ENCODE measurements at regions not wholly inside any gene's neighbourhood (a gene's known extent, or its start where the extent isn't known, plus 50 kb on each side); places are given as distances from the start of the nearest gene placed in this dataset.
A peak's percentile ranks its signal among the peaks of the same experiment; 100 is the strongest.
"Not testable (repeated sequence)": the region's sequence is repeated elsewhere in the genome, so short reads cannot be mapped to it uniquely, and the experiment has no call there.

DNA sequence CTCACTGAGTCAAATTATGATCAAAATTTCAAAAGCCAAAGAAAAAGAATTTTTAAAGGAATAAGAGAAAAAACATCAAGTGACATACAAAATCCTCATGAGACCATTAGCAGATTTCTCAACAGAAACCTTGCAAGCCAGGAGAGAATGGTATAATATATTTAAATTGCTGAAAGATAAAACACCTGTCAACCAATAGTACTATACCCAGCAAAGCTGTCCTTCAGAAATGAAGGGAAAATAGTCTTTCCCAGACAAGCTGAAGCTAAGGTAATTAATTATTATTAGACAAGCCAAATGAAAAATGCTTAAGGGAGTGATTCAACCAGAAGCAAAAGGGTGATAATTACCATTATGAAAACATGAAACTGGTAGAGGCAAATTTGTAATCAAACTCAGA, 104.2 kb upstream of the TET2 start:
- DNase-seq (ENCODE audit: low read depth in 2 of 2) = no peak

- DNase-seq (ENCODE audit: low read depth in 2 of 2) = no peak
Measured at GRCh38 chr4:105050896-105051295, 95.8 kb upstream of the TET2 start.

GRCh38 chr4:105057370-105058105, 89.1 kb upstream of the TET2 start:
- DNase-seq (ENCODE audit: low read depth in 2 of 2) = no peak

- no peak for DNase-seq (ENCODE audit: low read depth in 2 of 2)
Measured at GRCh38 chr4:105058177-105058812, 88.4 kb upstream of the TET2 start.

DNA sequence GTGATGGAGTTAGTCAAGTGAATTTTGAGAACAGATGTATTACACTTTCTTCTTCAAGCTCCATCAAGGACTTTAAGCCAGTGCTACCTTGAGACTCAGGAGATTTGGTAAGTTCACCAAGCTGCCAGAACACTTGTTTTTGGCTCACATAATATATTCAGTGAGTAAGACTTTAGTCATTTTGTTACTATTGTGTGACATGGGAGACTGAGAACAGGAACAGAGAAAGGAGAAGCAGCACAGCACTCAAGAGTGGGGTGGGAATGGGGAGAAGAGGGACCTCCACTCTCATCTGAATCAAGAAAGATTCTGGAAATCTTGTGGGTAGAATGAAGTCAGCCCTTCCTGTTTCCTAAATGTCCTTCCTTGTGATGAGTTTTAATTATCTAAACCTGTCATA, 87.3 kb upstream of the TET2 start:
- no peak for DNase-seq (ENCODE audit: low read depth in 2 of 2)

GRCh38 chr4:105060628-105061027, 86.0 kb upstream of the TET2 start:
- no peak for DNase-seq (ENCODE audit: low read depth in 2 of 2)

GRCh38 chr4:105061136-105061696, 85.5 kb upstream of the TET2 start:
- DNase-seq (ENCODE audit: low read depth in 2 of 2) = peak in 1 of 2 donors; percentile 6

DNA sequence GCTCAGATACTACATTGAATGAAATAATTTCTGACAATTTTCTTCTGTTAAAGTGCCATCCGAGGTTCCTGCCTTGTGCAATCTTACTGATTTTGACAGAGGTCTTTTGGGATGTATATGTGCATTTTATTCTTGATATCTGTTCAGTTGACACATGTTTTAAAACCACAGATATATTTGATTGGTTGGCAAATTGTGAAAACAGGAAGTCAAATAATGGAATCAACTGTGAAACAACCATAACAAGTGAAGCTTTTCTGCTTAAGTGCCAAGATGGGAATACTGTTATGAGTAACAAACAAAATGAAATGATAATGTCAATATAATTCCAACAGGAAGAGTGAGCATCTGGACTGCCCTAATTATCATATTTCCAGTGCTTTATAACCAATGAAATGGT, 84.9 kb upstream of the TET2 start:
- DNase-seq (ENCODE audit: low read depth in 2 of 2) = no peak

DNA sequence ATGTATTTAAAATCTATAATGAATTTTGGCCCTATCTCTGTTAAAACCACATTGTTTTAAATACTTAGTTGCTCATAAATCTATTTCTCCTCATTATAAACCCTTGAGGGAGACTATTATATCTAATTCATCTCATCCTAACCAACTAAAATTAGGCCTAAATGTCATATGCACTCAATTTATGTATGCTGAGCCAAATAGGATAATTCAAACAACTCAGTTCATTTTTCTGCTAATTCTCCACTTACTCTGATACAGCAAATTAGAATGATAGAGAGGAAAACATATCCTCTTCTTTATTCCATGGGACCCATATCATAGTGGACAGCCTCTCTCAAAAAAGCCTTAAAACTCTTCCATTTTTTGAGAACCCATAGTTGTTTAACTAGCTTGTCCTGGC, 80.3 kb upstream of the TET2 start:
- no peak for DNase-seq (ENCODE audit: low read depth in 2 of 2)

DNA sequence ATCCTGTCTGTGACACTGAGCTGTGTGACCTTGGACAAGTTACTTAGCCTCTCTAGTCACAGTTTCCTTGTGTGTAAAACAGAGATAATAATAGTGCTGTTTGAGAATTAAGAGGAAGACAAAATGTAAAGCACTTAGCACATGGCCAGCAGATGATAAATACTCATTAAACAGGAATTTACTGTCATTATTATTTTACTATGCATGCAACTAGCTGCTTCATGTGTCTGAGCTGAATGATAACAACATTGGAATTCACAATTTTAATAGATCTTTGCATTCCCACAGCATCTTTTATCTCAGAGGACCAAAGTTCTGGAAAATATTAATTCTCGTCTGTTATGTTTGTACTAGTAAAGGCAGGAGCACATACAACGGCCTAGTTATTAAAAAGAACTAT, 79.2 kb upstream of the TET2 start:
- no peak for DNase-seq (ENCODE audit: low read depth in 2 of 2)

DNA sequence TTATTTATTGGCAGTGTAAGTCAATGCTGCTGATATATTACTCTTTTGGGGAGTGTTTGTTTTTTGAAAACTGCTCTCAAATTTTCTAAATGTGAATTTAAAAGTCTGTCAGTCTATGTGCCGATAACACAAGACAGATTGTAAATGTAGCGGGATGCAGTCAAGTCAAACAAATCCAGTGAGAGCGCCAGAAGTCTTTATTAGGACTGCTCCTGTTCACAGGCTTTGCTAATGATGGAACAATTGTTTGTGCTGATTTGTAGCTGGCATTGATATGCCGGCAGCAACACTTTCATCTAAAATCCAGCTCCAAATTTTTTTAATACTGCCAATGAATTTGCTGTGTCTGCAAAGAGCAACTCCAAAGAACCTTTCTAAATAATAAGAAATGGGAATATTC, 78.7 kb upstream of the TET2 start:
- no peak for DNase-seq (ENCODE audit: low read depth in 2 of 2)

- no peak for DNase-seq (ENCODE audit: low read depth in 2 of 2)
Measured at GRCh38 chr4:105068516-105068915, 78.2 kb upstream of the TET2 start.

- DNase-seq (ENCODE audit: low read depth in 2 of 2) = not testable (repeated sequence)
Measured at GRCh38 chr4:105072095-105072494, 74.6 kb upstream of the TET2 start.

GRCh38 chr4:105074097-105074496, 72.6 kb upstream of the TET2 start:
- no peak for DNase-seq (ENCODE audit: low read depth in 2 of 2)

DNA sequence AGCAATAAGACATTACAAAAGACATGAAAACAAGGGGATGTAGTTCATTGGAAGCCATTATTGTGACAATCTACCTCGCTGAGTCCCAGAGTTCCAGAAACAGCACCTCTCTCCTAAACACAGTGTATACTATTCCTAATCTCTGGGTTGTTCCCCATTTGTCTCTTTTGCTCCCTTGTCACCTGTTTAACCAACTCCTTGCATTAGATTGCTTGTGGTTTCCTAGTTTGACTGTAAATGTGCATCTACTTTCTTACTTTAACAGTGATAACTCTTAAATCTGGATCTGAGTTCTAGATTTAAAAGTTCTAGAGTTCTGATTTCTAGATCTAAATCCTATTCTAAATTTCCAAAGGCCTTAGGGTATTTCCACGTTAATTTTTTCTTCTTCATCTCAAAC, 71.6 kb upstream of the TET2 start:
- no peak for DNase-seq (ENCODE audit: low read depth in 2 of 2)

DNA sequence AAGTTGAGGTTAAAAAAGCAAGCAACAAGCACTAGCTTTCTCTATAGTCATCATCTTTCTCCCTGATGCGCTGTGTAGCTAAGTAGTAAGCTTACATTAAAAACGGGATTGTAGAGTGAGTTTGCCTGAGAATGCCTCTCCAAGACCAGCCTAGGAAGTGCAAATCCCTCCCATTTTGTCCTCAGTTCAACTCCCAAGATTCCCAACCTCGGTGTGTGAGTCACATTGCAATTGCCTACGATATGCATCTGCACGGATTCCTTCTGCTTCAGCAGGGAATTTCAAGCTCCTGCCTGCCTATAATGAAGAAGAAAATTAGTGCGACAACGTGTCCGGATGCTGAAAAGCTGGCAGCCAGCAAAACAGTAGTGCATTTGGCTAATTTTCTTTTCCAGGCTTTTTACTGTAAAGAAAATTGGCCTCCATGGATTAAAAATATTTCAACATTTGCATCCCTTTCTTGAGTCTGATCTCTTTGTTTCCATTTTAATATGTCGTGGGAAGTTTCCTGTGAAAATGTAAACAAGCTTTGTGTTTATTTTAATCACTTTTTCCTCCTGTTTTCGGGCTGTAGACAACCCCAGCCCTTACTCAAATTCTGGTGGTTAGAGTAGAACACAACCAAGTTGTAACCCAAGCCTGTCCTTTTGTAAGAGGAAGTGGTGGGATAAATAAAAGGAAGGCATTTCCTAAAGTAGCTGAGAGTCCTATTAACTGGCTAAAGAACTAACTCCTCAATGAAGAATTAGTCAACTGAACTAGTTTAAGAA, 58.4 kb upstream of the TET2 start:
- no peak for DNase-seq (ENCODE audit: low read depth in 2 of 2)

GRCh38 chr4:105092356-105092755, 54.3 kb upstream of the TET2 start:
- DNase-seq (ENCODE audit: low read depth in 2 of 2) = no peak

- no peak for DNase-seq (ENCODE audit: low read depth in 2 of 2)
Measured at GRCh38 chr4:105092768-105093167, 53.9 kb upstream of the TET2 start.

DNA sequence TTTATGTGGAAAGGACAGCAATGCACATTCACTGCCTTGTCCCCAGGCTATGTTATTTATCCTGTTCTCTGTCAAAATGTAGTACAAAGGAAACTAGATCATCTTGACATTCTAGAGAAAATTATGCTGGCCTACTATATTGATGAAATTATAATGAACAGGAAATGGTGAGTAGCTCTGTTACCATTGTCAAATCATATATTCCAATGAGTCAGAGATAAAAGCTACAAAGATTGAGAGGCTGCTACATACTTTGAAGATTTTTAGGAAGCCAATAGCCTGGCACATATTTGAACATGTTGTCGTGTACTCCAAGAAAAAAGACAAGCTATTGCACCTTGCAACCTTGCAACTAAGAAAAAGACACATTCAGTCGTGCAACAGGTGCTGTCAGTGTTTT, 52.7 kb upstream of the TET2 start:
- DNase-seq (ENCODE audit: low read depth in 2 of 2) = no peak

Data from stimulated activated CD8-positive, alpha-beta memory T cell treated with anti-CD3 and anti-CD28 coated beads, Interleukin-2, amount 100 ng/mL, for 48 hours (primary cell).